ENCODE measurements at regions not wholly inside any gene's neighbourhood (a gene's known extent, or its start where the extent isn't known, plus 50 kb on each side); places are given as distances from the start of the nearest gene placed in this dataset.

DNA sequence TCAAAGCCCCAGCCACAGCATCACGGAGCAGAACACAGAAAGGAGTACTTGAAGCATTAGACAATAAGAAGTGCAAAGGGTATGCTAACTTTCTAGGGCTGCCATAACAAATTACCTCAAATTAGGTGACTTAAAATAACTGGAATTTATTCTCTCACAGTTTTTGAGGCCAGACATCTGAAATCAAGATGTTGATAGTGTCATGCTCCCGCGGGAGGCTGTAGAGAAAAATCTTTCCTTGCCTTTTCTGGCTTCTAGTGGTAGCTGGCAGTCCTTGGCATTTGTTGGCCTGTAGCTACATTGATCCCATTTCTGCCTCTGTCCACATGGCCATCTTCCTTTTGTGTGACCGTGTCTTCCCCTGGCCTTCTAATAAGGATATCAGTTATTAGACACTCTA is 51.9 kb upstream of the SPDL1 start:
- TF ChIP-seq, protein P1, sequence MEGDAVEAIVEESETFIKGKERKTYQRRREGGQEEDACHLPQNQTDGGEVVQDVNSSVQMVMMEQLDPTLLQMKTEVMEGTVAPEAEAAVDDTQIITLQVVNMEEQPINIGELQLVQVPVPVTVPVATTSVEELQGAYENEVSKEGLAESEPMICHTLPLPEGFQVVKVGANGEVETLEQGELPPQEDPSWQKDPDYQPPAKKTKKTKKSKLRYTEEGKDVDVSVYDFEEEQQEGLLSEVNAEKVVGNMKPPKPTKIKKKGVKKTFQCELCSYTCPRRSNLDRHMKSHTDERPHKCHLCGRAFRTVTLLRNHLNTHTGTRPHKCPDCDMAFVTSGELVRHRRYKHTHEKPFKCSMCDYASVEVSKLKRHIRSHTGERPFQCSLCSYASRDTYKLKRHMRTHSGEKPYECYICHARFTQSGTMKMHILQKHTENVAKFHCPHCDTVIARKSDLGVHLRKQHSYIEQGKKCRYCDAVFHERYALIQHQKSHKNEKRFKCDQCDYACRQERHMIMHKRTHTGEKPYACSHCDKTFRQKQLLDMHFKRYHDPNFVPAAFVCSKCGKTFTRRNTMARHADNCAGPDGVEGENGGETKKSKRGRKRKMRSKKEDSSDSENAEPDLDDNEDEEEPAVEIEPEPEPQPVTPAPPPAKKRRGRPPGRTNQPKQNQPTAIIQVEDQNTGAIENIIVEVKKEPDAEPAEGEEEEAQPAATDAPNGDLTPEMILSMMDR (IDR thresholded peaks at IDR 0.05) = no peak
- TF ChIP-seq POLR2A (IDR thresholded peaks at IDR 0.05) (no peak), POLR2AphosphoS5 (IDR thresholded peaks at IDR 0.05) (no peak)

Measured in prostate gland (tissue), 2 donors.